HuH-7 (cell line): ENCODE measurements at regions not wholly inside any gene's neighbourhood (a gene's known extent, or its start where the extent isn't known, plus 50 kb on each side); places are given as distances from the start of the nearest gene placed in this dataset.
"Not testable (repeated sequence)": the region's sequence is repeated elsewhere in the genome, so short reads cannot be mapped to it uniquely, and the experiment has no call there.

Experiments
- DNase-seq: peaks from one replicate; pipeline ENCODE4 v3.0.0; 2011; ENCODE audit warnings: low spot score

- no peak for DNase-seq
Measured at GRCh38 chr10:33703501-33704213, 369.2 kb upstream of the NRP1 start.

GRCh38 chr10:33698033-33698432 lies 363.6 kb upstream of the NRP1 start:
- no peak for DNase-seq

- DNase-seq, result no peak
Measured at GRCh38 chr10:33697016-33697415, 362.5 kb upstream of the NRP1 start.

GRCh38 chr10:33695536-33695935 lies 361.1 kb upstream of the NRP1 start:
- no peak for DNase-seq

GRCh38 chr10:33690536-33690935 lies 356.1 kb upstream of the NRP1 start:
- DNase-seq, result not testable (repeated sequence)

- no peak for DNase-seq
Measured at GRCh38 chr10:33688506-33688905, 354.0 kb upstream of the NRP1 start.

GRCh38 chr10:33684211-33684611 lies 349.7 kb upstream of the NRP1 start:
- DNase-seq, result no peak

- no peak for DNase-seq
Measured at GRCh38 chr10:33681595-33681994, 347.1 kb upstream of the NRP1 start.

GRCh38 chr10:33680036-33680435 lies 345.6 kb upstream of the NRP1 start:
- no peak for DNase-seq

GRCh38 chr10:33676606-33677339 lies 342.3 kb upstream of the NRP1 start:
- DNase-seq, result no peak

GRCh38 chr10:33674986-33675599 lies 340.6 kb upstream of the NRP1 start:
- DNase-seq, result no peak

GRCh38 chr10:33674491-33674890 lies 340.0 kb upstream of the NRP1 start:
- no peak for DNase-seq

- DNase-seq, result no peak
Measured at GRCh38 chr10:33673839-33674415, 339.5 kb upstream of the NRP1 start.

- DNase-seq, result no peak
Measured at GRCh38 chr10:33669904-33670303, 335.4 kb upstream of the NRP1 start.

GRCh38 chr10:33666686-33667480 lies 332.4 kb upstream of the NRP1 start:
- no peak for DNase-seq

- DNase-seq, result no peak
Measured at GRCh38 chr10:33665501-33665900, 331.0 kb upstream of the NRP1 start.

GRCh38 chr10:33664070-33664469 lies 329.6 kb upstream of the NRP1 start:
- DNase-seq, result no peak

- no peak for DNase-seq
Measured at GRCh38 chr10:33661580-33662336, 327.3 kb upstream of the NRP1 start.

- no peak for DNase-seq
Measured at GRCh38 chr10:33660329-33660728, 325.9 kb upstream of the NRP1 start.

GRCh38 chr10:33657913-33658312 lies 323.4 kb upstream of the NRP1 start:
- no peak for DNase-seq

GRCh38 chr10:33657154-33657908 lies 322.9 kb upstream of the NRP1 start:
- DNase-seq, result no peak
